ENCODE measurements at regions not wholly inside any gene's neighbourhood (a gene's known extent, or its start where the extent isn't known, plus 50 kb on each side); places are given as distances from the start of the nearest gene placed in this dataset.

- no peak for TF ChIP-seq POLR2A (IDR thresholded peaks at IDR 0.05)
- TF ChIP-seq, protein P1, sequence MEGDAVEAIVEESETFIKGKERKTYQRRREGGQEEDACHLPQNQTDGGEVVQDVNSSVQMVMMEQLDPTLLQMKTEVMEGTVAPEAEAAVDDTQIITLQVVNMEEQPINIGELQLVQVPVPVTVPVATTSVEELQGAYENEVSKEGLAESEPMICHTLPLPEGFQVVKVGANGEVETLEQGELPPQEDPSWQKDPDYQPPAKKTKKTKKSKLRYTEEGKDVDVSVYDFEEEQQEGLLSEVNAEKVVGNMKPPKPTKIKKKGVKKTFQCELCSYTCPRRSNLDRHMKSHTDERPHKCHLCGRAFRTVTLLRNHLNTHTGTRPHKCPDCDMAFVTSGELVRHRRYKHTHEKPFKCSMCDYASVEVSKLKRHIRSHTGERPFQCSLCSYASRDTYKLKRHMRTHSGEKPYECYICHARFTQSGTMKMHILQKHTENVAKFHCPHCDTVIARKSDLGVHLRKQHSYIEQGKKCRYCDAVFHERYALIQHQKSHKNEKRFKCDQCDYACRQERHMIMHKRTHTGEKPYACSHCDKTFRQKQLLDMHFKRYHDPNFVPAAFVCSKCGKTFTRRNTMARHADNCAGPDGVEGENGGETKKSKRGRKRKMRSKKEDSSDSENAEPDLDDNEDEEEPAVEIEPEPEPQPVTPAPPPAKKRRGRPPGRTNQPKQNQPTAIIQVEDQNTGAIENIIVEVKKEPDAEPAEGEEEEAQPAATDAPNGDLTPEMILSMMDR (IDR thresholded peaks at IDR 0.05) = no peak
These were observed 428.0 kb downstream of the PLPP3 start for GRCh38 chr1:56151402-56151801.
